HepG2 (cell line): ENCODE measurements at regions not wholly inside any gene's neighbourhood (a gene's known extent, or its start where the extent isn't known, plus 50 kb on each side); places are given as distances from the start of the nearest gene placed in this dataset.

Experiments used
- ATAC-seq: fragments of 200-7000 bp; cut with Tn5 transposase; 3 replicates; pipeline ENCODE4 v1.9.1; 2020; ENCODE audit warnings: mild to moderate bottlenecking, moderate library complexity
- BruUV-seq: library from RNA; stranded (reverse); fragments of 400-500 nt; replicated peaks from 2 replicates; lab custom pipeline; 2021; lab: Mats Ljungman, UMichigan
- CTCF ChIA-PET: fragments of 300-600 bp; formaldehyde crosslinking; extraction: SDS; loops from one replicate; lab custom pipeline; 2021; ENCODE audit warnings: low total read pairs, inconsistent platforms, low intra/inter-chr PET ratio; lab: Yijun Ruan, JAX
- POLR2A ChIA-PET: fragments of 350-600 bp; sonication (Branson Sonifier 250); formaldehyde crosslinking; loops from one replicate; lab custom pipeline; 2020; ENCODE audit warnings: antibody characterized with exemption, inconsistent platforms; lab: Yijun Ruan, JAX
- DNase-seq: peaks from one replicate; pipeline ENCODE4 v3.0.0-alpha.2; 2015; ENCODE audit warnings: low spot score
- FAIRE-seq: peaks from 3 replicates; lab custom pipeline; 2011; peaks lifted over from hg19 to GRCh38; lab: Jason Lieb, UNC
- H2AFZ ChIP-seq: one replicate; pipeline ENCODE4 v1.6.1; 2011; ENCODE audit warnings: low read length, inconsistent platforms
- H3K27ac ChIP-seq: fragments of 300-600 bp; 3 replicates; pipeline ENCODE4 v1.8.0; 2011; ENCODE audit warnings: mixed run types, mild to moderate bottlenecking, mixed read lengths, low read length, inconsistent platforms; ENCODE audit not compliant: insufficient read depth; ENCODE audit errors: extremely low read length
- H3K27me3 ChIP-seq, 2 experiments: fragments of 200-600 bp in 1 of 2; 2 replicates in 1 of 2; 3 replicates in 1 of 2; pipeline versions ENCODE4 v1.6.0 to v1.8.0; 2011; ENCODE audit warnings: low read length in 2 of 2, mild to moderate bottlenecking in 2 of 2, moderate library complexity in 2 of 2, inconsistent platforms in 1 of 2; ENCODE audit not compliant: insufficient read depth in 2 of 2, control insufficient read depth in 1 of 2
- H3K36me3 ChIP-seq, 2 experiments: fragments of 200-600 bp in 1 of 2; replicated peaks in 1 of 2; 2 replicates in 1 of 2; 3 replicates in 1 of 2; pipeline versions ENCODE4 v1.5.1 to v1.8.0; 2011; ENCODE audit warnings: low read length in 2 of 2, inconsistent platforms in 1 of 2; ENCODE audit not compliant: insufficient read depth in 2 of 2, control insufficient read depth in 1 of 2
- H3K4me1 ChIP-seq: 2 replicates; pipeline ENCODE4 v1.5.1; 2012; ENCODE audit warnings: low read length, inconsistent platforms; ENCODE audit not compliant: insufficient read depth
- H3K4me2 ChIP-seq: 2 replicates; pipeline ENCODE4 v1.6.0; 2011; ENCODE audit warnings: low read depth, low read length, inconsistent platforms
- H3K4me3 ChIP-seq, 3 experiments: fragments of 200-600 bp in 1 of 3; sonication (generic), shearing (Covaris generic) in 1 of 3; replicated peaks in 1 of 3; 2 replicates each; pipeline ENCODE4 v1.5.1; 2011 to 2016; ENCODE audit warnings: low read length in 3 of 3, inconsistent platforms in 2 of 3, low read depth in 2 of 3, mild to moderate bottlenecking in 2 of 3, control low read depth in 1 of 3, mixed read lengths in 1 of 3; ENCODE audit not compliant: insufficient read depth in 1 of 3
- H3K79me2 ChIP-seq: one replicate; pipeline ENCODE4 v1.6.1; 2011; ENCODE audit warnings: low read length, inconsistent platforms; ENCODE audit not compliant: insufficient read depth
- H3K9ac ChIP-seq: 2 replicates; pipeline ENCODE4 v1.6.0; 2011; ENCODE audit warnings: mild to moderate bottlenecking, low read depth, low read length, inconsistent platforms; ENCODE audit not compliant: insufficient read depth
- H3K9me3 ChIP-seq: 2 replicates; pipeline ENCODE4 v1.5.1; 2012; ENCODE audit warnings: mild to moderate bottlenecking, low read length
- H4K20me1 ChIP-seq: 2 replicates; pipeline ENCODE4 v1.6.0; 2011; ENCODE audit warnings: inconsistent platforms, mild to moderate bottlenecking, low read length, moderate library complexity; ENCODE audit not compliant: insufficient read depth
- JUND ChIP-seq: sonication (generic); formaldehyde crosslinking; IDR thresholded peaks from 2 replicates; pipeline ENCODE4 v1.8.0; 2022; ENCODE audit warnings: mild to moderate bottlenecking, missing genetic modification reagents
- ZNF33B ChIP-seq: sonication (generic); formaldehyde crosslinking; IDR thresholded peaks from 2 replicates; pipeline ENCODE4 v1.5.1; 2020; ENCODE audit warnings: mild to moderate bottlenecking, missing genetic modification reagents
- ZNF709 ChIP-seq: sonication (generic); formaldehyde crosslinking; IDR thresholded peaks from 2 replicates; pipeline ENCODE4 v1.5.0; 2020; ENCODE audit warnings: mild to moderate bottlenecking, missing genetic modification reagents
- ZSCAN9 ChIP-seq: IDR thresholded peaks from 2 replicates; pipeline ENCODE4 v1.6.1; 2016; ENCODE audit warnings: borderline replicate concordance
- WGBS: methylation state at CpG from one replicate; pipeline ENCODE4 v1.1.6; 2017; ENCODE audit warnings: low lambda C conversion rate; 5-methylcytosine and 5-hydroxymethylcytosine counted together
- in situ Hi-C: cut with HindIII; loops from 2 replicates; pipeline ENCODE4 v1.10.0; 2017; ENCODE audit warnings: low pct_unique_long_range_greater_than_20kb; ENCODE audit not compliant: extremely low pct_ligation_motif_present
- intact Hi-C: fragments of 100-400 bp; cut with micrococcal nuclease; formaldehyde crosslinking; loops from one replicate; pipeline ENCODE4 v1.10.0; 2022; ENCODE audit not compliant: unreplicated experiment
- TF ChIP-seq, protein P1 (sequence below): sonication (generic); formaldehyde crosslinking; IDR thresholded peaks from 2 replicates; pipeline ENCODE4 v1.4.0; 2020; ENCODE audit warnings: missing genetic modification reagents

DNA sequence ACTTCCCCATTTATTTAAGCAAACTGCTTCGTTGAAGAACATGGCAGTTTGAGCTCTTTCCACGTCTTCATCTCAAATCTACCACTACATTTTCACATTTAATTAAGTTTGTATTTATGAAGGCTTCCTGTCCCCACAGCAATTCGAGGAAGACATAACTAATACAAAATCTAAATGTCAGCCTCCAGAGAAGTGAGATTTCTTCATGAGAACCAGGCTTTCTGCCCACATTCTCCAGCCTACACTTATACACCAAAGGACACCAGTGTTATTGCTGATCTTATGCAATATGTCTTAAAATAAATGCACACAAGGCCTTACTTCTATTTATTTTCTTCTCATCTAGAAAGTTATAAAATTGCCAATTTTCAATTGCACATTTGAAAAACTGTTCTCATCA, 1209.3 kb upstream of the FAM98A start:
- under 1% methylated on average over 3 of the region's 3 CpGs for WGBS
- in situ Hi-C loops, result no loop called here

DNA sequence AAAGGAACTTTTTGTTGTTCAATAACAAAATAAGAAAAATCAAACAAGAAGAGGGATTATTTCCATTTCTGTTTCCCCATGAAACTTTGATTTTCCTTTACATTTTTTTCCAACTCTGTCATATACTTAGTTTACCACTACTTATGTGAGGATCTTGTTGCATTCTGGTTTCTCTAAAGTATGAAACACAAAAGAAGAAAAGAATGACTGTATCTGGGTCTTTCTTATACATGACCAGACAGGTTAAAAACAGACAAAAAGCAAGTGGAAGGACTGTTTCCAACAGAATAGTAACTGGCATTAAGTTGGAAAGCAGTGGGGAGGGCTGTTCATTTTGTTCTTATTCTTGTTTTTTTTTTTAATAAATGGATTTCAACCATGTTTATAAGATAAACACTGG, 1207.8 kb upstream of the FAM98A start:
- ChIA-PET POLR2A (no interaction called here), CTCF (no interaction called here)
- no peaks in the 10 kb centered on the region for H3K4me1 ChIP-seq
- no peak overlapping the region for H3K9ac ChIP-seq
- H3K27ac ChIP-seq, result no peak overlapping the region
- FAIRE-seq, result no peak
- no peak overlapping the region for H3K4me2 ChIP-seq
- no TSS peak for BruUV-seq
- ATAC-seq, result no peak
- no peak overlapping the region for H3K4me3 ChIP-seq
- no peaks in the 10 kb centered on the region for H3K36me3 ChIP-seq
- no peak for TF ChIP-seq ZNF709 (CRISPR knock-in tag)
- TF ChIP-seq JUND (CRISPR knock-in tag), result no peak
- no peaks in the 10 kb centered on the region for H3K79me2 ChIP-seq
- intact Hi-C loops, result no loop called here
- no peak for DNase-seq
- in situ Hi-C loops, result no loop called here
- no peaks in the 10 kb centered on the region for H3K9me3 ChIP-seq
- H4K20me1 ChIP-seq, result no peaks in the 10 kb centered on the region
- no peak overlapping the region for H2AFZ ChIP-seq
- H3K27me3 ChIP-seq, result peaks cover 0 to 3% of the 10 kb centered on the region in 2 experiments; a peak in 1 of 5 replicates

More for the DNA sequence above, 1209.3 kb upstream of the FAM98A start:
- ChIA-PET CTCF (no interaction called here), POLR2A (no interaction called here)
- ATAC-seq (no peak), FAIRE-seq (no peak), DNase-seq (no peak)
- no peaks in the 10 kb centered on the region for H4K20me1 ChIP-seq
- H3K9ac ChIP-seq, result no peak overlapping the region
- no peaks in the 10 kb centered on the region for H3K9me3 ChIP-seq
- H3K4me3 ChIP-seq, result no peak overlapping the region
- peaks cover 0 to 3% of the 10 kb centered on the region in 2 experiments; a peak in 1 of 5 replicates for H3K27me3 ChIP-seq
- no peaks in the 10 kb centered on the region for H3K36me3 ChIP-seq
- intact Hi-C loops, result no loop called here
- no peak overlapping the region for H3K27ac ChIP-seq
- no peaks in the 10 kb centered on the region for H3K4me1 ChIP-seq
- H3K4me2 ChIP-seq, result no peak overlapping the region
- TF ChIP-seq, protein P1, sequence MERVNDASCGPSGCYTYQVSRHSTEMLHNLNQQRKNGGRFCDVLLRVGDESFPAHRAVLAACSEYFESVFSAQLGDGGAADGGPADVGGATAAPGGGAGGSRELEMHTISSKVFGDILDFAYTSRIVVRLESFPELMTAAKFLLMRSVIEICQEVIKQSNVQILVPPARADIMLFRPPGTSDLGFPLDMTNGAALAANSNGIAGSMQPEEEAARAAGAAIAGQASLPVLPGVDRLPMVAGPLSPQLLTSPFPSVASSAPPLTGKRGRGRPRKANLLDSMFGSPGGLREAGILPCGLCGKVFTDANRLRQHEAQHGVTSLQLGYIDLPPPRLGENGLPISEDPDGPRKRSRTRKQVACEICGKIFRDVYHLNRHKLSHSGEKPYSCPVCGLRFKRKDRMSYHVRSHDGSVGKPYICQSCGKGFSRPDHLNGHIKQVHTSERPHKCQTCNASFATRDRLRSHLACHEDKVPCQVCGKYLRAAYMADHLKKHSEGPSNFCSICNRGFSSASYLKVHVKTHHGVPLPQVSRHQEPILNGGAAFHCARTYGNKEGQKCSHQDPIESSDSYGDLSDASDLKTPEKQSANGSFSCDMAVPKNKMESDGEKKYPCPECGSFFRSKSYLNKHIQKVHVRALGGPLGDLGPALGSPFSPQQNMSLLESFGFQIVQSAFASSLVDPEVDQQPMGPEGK (CRISPR knock-in tag), result no peak
- TF ChIP-seq ZSCAN9 (CRISPR knock-in tag) (no peak), ZNF33B (CRISPR knock-in tag) (no peak)
- BruUV-seq, result no TSS peak
- H2AFZ ChIP-seq, result no peak overlapping the region
- no peaks in the 10 kb centered on the region for H3K79me2 ChIP-seq
